Endothelial cell of umbilical vein (primary cell): ENCODE measurements at regions not wholly inside any gene's neighbourhood (a gene's known extent, or its start where the extent isn't known, plus 50 kb on each side); places are given as distances from the start of the nearest gene placed in this dataset.

Source experiments
- BruUV-seq: library from RNA; stranded (reverse); fragments of 400-500 nt; replicated peaks from 2 replicates; lab custom pipeline; 2021; lab: Mats Ljungman, UMichigan
- CTCF ChIA-PET: fragments of 300-600, 350-600 bp; sonication (Branson Sonifier 250); formaldehyde crosslinking; loops from one replicate; lab custom pipeline; 2021; ENCODE audit warnings: antibody characterized with exemption, inconsistent platforms; lab: Charles Lee
- POLR2A ChIA-PET: fragments of 300-600, 350-600 bp; sonication (Branson Sonifier 250); formaldehyde crosslinking; loops from one replicate; lab custom pipeline; 2021; ENCODE audit warnings: antibody characterized with exemption, inconsistent platforms; lab: Charles Lee
- DNase-seq: peaks from one replicate; pipeline ENCODE4 v3.0.0-alpha.2; 2011; ENCODE audit warnings: low read depth, low spot score
- FAIRE-seq: peaks from 2 replicates; lab custom pipeline; 2011; peaks lifted over from hg19 to GRCh38; lab: Jason Lieb, UNC
- H2AFZ ChIP-seq: 2 replicates; pipeline ENCODE4 v1.6.0; 2012; ENCODE audit warnings: low read depth, low read length, control low read depth, inconsistent platforms
- H3K27ac ChIP-seq: 2 replicates; pipeline ENCODE4 v1.5.1; 2011; ENCODE audit warnings: low read depth, mild to moderate bottlenecking, control low read depth, low read length, moderate library complexity; ENCODE audit not compliant: insufficient read depth
- H3K27me3 ChIP-seq, 2 experiments: 2 replicates each; pipeline versions ENCODE4 v1.6.0 to v1.6.1; 2011; ENCODE audit warnings: low read length in 2 of 2, mixed read lengths in 1 of 2; ENCODE audit not compliant: control insufficient read depth in 2 of 2, insufficient read depth in 2 of 2
- H3K36me3 ChIP-seq, 2 experiments: 2 replicates in 1 of 2; 3 replicates in 1 of 2; pipeline ENCODE4 v1.5.1; 2011; ENCODE audit warnings: low read length in 2 of 2, mild to moderate bottlenecking in 1 of 2, moderate library complexity in 1 of 2; ENCODE audit not compliant: control insufficient read depth in 2 of 2, insufficient read depth in 2 of 2; ENCODE audit errors: extremely low read depth in 1 of 2
- H3K4me1 ChIP-seq: 3 replicates; pipeline ENCODE4 v1.5.1; 2011; ENCODE audit warnings: mild to moderate bottlenecking, low read length; ENCODE audit not compliant: control insufficient read depth, insufficient read depth; ENCODE audit errors: extremely low read depth
- H3K4me2 ChIP-seq: 2 replicates; pipeline ENCODE4 v1.6.1; 2011; ENCODE audit warnings: low read length, control low read depth, mixed read lengths; ENCODE audit not compliant: insufficient read depth
- H3K4me3 ChIP-seq, 3 experiments: fragments of 200-600 bp in 1 of 3; sonication (generic), shearing (Covaris generic) in 1 of 3; replicated peaks in 1 of 3; 2 replicates each; pipeline ENCODE4 v1.5.1; 2011 to 2016; ENCODE audit warnings: control low read depth in 3 of 3, low read length in 3 of 3, mild to moderate bottlenecking in 2 of 3, inconsistent platforms in 1 of 3, low read depth in 1 of 3, moderate library complexity in 1 of 3; ENCODE audit not compliant: insufficient read depth in 1 of 3
- H3K79me2 ChIP-seq: 2 replicates; pipeline ENCODE4 v1.6.0; 2012; ENCODE audit warnings: low read length, inconsistent platforms; ENCODE audit not compliant: control insufficient read depth, insufficient read depth
- H3K9ac ChIP-seq: replicated peaks from 2 replicates; pipeline ENCODE3; 2011; ENCODE audit warnings: low read length, control low read depth; ENCODE audit not compliant: insufficient read depth; ENCODE audit errors: extremely low read depth
- H3K9me1 ChIP-seq: replicated peaks from 3 replicates; pipeline ENCODE4 v1.6.0; 2011; ENCODE audit warnings: mild to moderate bottlenecking, low read length; ENCODE audit not compliant: control insufficient read depth, insufficient read depth; ENCODE audit errors: extremely low read depth
- H3K9me3 ChIP-seq: replicated peaks from 2 replicates; pipeline ENCODE4 v1.5.1; 2012; ENCODE audit warnings: low read length, inconsistent platforms; ENCODE audit not compliant: control insufficient read depth, insufficient read depth
- H4K20me1 ChIP-seq: replicated peaks from 2 replicates; pipeline ENCODE3; 2011; ENCODE audit warnings: mild to moderate bottlenecking, low read length; ENCODE audit not compliant: control insufficient read depth, insufficient read depth; ENCODE audit errors: extremely low read depth
- CTCF ChIP-seq, 2 donors: IDR thresholded peaks; 1 replicate in 1 of 2; 2 replicates in 1 of 2; pipeline ENCODE4 v1.5.1; 2011; ENCODE audit warnings: low read length in 2 of 2, mild to moderate bottlenecking in 2 of 2, moderate library complexity in 2 of 2, control low read depth in 1 of 2, inconsistent platforms in 1 of 2, low read depth in 1 of 2; ENCODE audit not compliant: insufficient read depth in 1 of 2; ENCODE audit errors: extremely low read depth in 1 of 2
- EZH2 ChIP-seq: IDR thresholded peaks from 2 replicates; pipeline ENCODE4 v1.6.1; 2012; ENCODE audit warnings: borderline replicate concordance, low read depth, mild to moderate bottlenecking, moderate library complexity, low read length, inconsistent platforms; ENCODE audit not compliant: severe bottlenecking
- GATA2 ChIP-seq: IDR thresholded peaks from 2 replicates; pipeline ENCODE4 v1.7.0; 2011; ENCODE audit warnings: low read depth, mild to moderate bottlenecking, moderate library complexity, mixed read lengths, low read length; ENCODE audit not compliant: insufficient read length, insufficient read depth
- JUN ChIP-seq: IDR thresholded peaks from 2 replicates; pipeline ENCODE4 v1.6.1; 2011; ENCODE audit warnings: borderline replicate concordance, low read depth; ENCODE audit not compliant: insufficient read length, insufficient read depth
- MYC ChIP-seq: IDR thresholded peaks from one replicate; pipeline ENCODE4 v1.6.1; 2011; ENCODE audit warnings: mild to moderate bottlenecking, low read depth, low read length
- POLR2A ChIP-seq: IDR thresholded peaks from 2 replicates; pipeline ENCODE4 v1.6.1; 2012; ENCODE audit warnings: low read depth, mild to moderate bottlenecking, control low read depth, low read length
- POLR2AphosphoS5 ChIP-seq: IDR thresholded peaks from 2 replicates; pipeline ENCODE4 v1.6.1; 2012; ENCODE audit warnings: low read depth, mild to moderate bottlenecking, control low read depth, low read length, moderate library complexity; ENCODE audit not compliant: insufficient read depth
- dilution Hi-C: fragments of 300-500 bp; cut with MboI; formaldehyde crosslinking; loops from one replicate; pipeline ENCODE4 v1.15.0; 2019; ENCODE audit warnings: low sequenced_read_pairs; ENCODE audit not compliant: extremely low pct_ligation_motif_present
- intact Hi-C: fragments of 100-400 bp; cut with micrococcal nuclease; formaldehyde crosslinking; loops from one replicate; pipeline ENCODE4 v1.10.0; 2022

GRCh38 chr4:31923634-31924033 is 1203.5 kb downstream of the PCDH7 start:
- Histone ChIP-seq H4K20me1 (no peaks in the 10 kb centered on the region), H3K4me1 (no peaks in the 10 kb centered on the region), H3K4me2 (no peak overlapping the region), H3K79me2 (no peaks in the 10 kb centered on the region), H3K36me3 (no peaks in the 10 kb centered on the region), H3K27me3 (no peaks in the 10 kb centered on the region), H3K9me3 (no peaks in the 10 kb centered on the region), H3K9ac (no peak overlapping the region), H3K9me1 (no peaks in the 10 kb centered on the region), H2AFZ (no peak overlapping the region), H3K4me3 (no peak overlapping the region), H3K27ac (no peak overlapping the region)
- FAIRE-seq (no peak), DNase-seq (no peak)
- intact Hi-C loops, result no loop called here
- dilution Hi-C loops, result no loop called here
- TF ChIP-seq EZH2 (no peak), GATA2 (no peak), MYC (no peak), POLR2A (no peak), POLR2AphosphoS5 (no peak), CTCF (IDR thresholded peaks at IDR 0.05; ENCODE audit: extremely low read depth in 1 of 2, insufficient read depth in 1 of 2, low read depth in 1 of 2, low read length in 2 of 2) (no peak), JUN (no peak)
- CTCF ChIA-PET, result no interaction called here
- POLR2A ChIA-PET, result no interaction called here
- BruUV-seq, result no TSS peak
